ENCODE measurements at regions not wholly inside any gene's neighbourhood (a gene's known extent, or its start where the extent isn't known, plus 50 kb on each side); places are given as distances from the start of the nearest gene placed in this dataset.

GRCh38 chr20:57829805-57830514 is 120.1 kb upstream of the PMEPA1 start:
- TF ChIP-seq POLR2AphosphoS5 (IDR thresholded peaks at IDR 0.05) (no peak), POLR2A (IDR thresholded peaks at IDR 0.05) (no peak)
